Large intestine (tissue), 3 donors: ENCODE measurements at regions not wholly inside any gene's neighbourhood (a gene's known extent, or its start where the extent isn't known, plus 50 kb on each side); places are given as distances from the start of the nearest gene placed in this dataset.

Experiments used
- DNase-seq, 2 donors: peaks; one replicate each; pipeline versions ENCODE4 v3.0.0 to v3.0.0-alpha.2; 2013
- H3K27ac ChIP-seq: one replicate; pipeline ENCODE4 v1.5.1; 2013; ENCODE audit warnings: low read length
- H3K27me3 ChIP-seq: 2 replicates; pipeline ENCODE4 v1.6.1; 2013; ENCODE audit warnings: low read length; ENCODE audit not compliant: control insufficient read depth, insufficient read depth
- H3K36me3 ChIP-seq: 2 replicates; pipeline ENCODE4 v1.6.1; 2013; ENCODE audit warnings: low read length; ENCODE audit not compliant: control insufficient read depth, insufficient read depth
- H3K4me1 ChIP-seq: one replicate; pipeline ENCODE4 v1.6.1; 2013; ENCODE audit warnings: low read length; ENCODE audit not compliant: control insufficient read depth, insufficient read depth
- H3K4me3 ChIP-seq: one replicate; pipeline ENCODE4 v1.5.1; 2013; ENCODE audit warnings: low read length
- H3K9me3 ChIP-seq: one replicate; pipeline ENCODE4 v1.6.1; 2013; ENCODE audit warnings: mild to moderate bottlenecking, low read depth, low read length, moderate library complexity; ENCODE audit not compliant: control insufficient read depth
- WGBS: methylation state at CpG from one replicate; pipeline ENCODE4 v1.1.5; 2013; ENCODE audit warnings: low lambda C conversion rate; ENCODE audit not compliant: insufficient coverage; 5-methylcytosine and 5-hydroxymethylcytosine counted together

GRCh38 chr1:208684192-208684591 lies 440.0 kb upstream of the PLXNA2 start:
- Histone ChIP-seq H3K4me1 (peaks cover 25% of the 10 kb centered on the region), H3K27ac (no peak overlapping the region)
- no CpG with 5 or more reads among the region's 2 CpGs for WGBS

GRCh38 chr1:208686592-208686991 lies 442.4 kb upstream of the PLXNA2 start:
- no peaks in the 10 kb centered on the region for H3K27me3 ChIP-seq

More at GRCh38 chr1:208684192-208684591, 440.0 kb upstream of the PLXNA2 start:
- Histone ChIP-seq H3K27me3 (no peaks in the 10 kb centered on the region), H3K9me3 (no peaks in the 10 kb centered on the region), H3K4me3 (no peak overlapping the region), H3K36me3 (no peaks in the 10 kb centered on the region)
- DNase-seq = no peak

DNA sequence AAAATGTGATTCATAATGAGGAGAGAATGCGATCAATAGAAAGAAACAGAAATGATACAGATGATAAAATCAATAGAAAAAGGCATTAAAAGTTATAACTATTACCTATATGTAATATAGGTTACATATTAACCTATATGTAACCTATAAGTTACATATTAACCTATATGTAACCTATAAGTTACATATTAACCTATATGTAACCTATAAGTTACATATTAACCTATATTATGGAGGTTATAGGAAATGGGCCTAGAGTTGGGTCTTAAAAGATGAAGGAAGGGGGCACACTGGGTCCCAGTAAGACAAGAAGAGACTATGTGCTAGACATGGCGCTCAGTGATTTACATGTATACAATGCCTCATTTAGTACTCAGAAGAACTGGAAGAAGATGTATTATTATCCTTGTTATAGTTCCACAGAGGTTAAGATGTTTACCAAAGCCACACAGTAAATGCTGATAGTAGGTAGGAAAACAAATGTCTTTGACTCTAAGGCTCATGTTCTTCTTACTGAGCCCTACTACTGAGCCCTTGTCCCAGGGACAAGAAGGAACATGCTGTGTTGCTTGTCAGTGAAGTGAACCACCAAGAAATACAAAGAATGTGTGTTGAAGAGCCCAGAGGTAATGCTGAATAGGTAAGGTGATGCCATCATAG lies 444.6 kb upstream of the PLXNA2 start:
- WGBS = 38% methylated on average over 1 of the region's 2 CpGs
- Histone ChIP-seq H3K9me3 (peaks cover 6% of the 10 kb centered on the region), H3K27me3 (no peaks in the 10 kb centered on the region), H3K4me3 (no peak overlapping the region), H3K36me3 (no peaks in the 10 kb centered on the region), H3K27ac (peak overlapping the region; percentile 26), H3K4me1 (peaks cover 27% of the 10 kb centered on the region)
- DNase-seq = peak in 1 of 2 donors; percentile 66

More at GRCh38 chr1:208686592-208686991, 442.4 kb upstream of the PLXNA2 start:
- 86% methylated on average over 1 of the region's 2 CpGs for WGBS
- H3K4me3 ChIP-seq = no peak overlapping the region
- H3K36me3 ChIP-seq = no peaks in the 10 kb centered on the region
- peaks cover 36% of the 10 kb centered on the region for H3K4me1 ChIP-seq
- H3K27ac ChIP-seq = no peak overlapping the region
- no peak for DNase-seq
- no peaks in the 10 kb centered on the region for H3K9me3 ChIP-seq

- Histone ChIP-seq H3K9me3 (peaks cover 6% of the 10 kb centered on the region), H3K4me1 (peaks cover 27% of the 10 kb centered on the region), H3K36me3 (no peaks in the 10 kb centered on the region), H3K27ac (no peak overlapping the region), H3K27me3 (no peaks in the 10 kb centered on the region), H3K4me3 (no peak overlapping the region)
- WGBS = no CpG with 5 or more reads among the region's 3 CpGs
- DNase-seq = peak in 1 of 2 donors; percentile 29
These were observed 446.8 kb upstream of the PLXNA2 start for GRCh38 chr1:208691012-208691411.

GRCh38 chr1:208709981-208710380 lies 465.8 kb upstream of the PLXNA2 start:
- Histone ChIP-seq H3K27me3 (no peaks in the 10 kb centered on the region), H3K36me3 (no peaks in the 10 kb centered on the region), H3K27ac (no peak overlapping the region), H3K9me3 (no peaks in the 10 kb centered on the region), H3K4me3 (no peak overlapping the region), H3K4me1 (peaks cover 3% of the 10 kb centered on the region)
- peak in 1 of 2 donors; percentile 22 for DNase-seq
- WGBS = 63% methylated on average over 2 of the region's 4 CpGs

- Histone ChIP-seq H3K36me3 (no peaks in the 10 kb centered on the region), H3K4me1 (peaks cover 3% of the 10 kb centered on the region), H3K9me3 (no peaks in the 10 kb centered on the region), H3K4me3 (no peak overlapping the region), H3K27ac (peak overlapping the region; percentile 77), H3K27me3 (no peaks in the 10 kb centered on the region)
- peak; percentile 88 to 94 for DNase-seq
- WGBS = no CpG with 5 or more reads among the region's 4 CpGs
These were observed 470.1 kb upstream of the PLXNA2 start for GRCh38 chr1:208714323-208714722.

- H3K4me1 ChIP-seq = peaks cover 3% of the 10 kb centered on the region
- WGBS = 100% methylated on average over 1 of the region's 5 CpGs
- no peaks in the 10 kb centered on the region for H3K36me3 ChIP-seq
- no peak overlapping the region for H3K4me3 ChIP-seq
- no peaks in the 10 kb centered on the region for H3K27me3 ChIP-seq
- no peaks in the 10 kb centered on the region for H3K9me3 ChIP-seq
- H3K27ac ChIP-seq = no peak overlapping the region
- DNase-seq = no peak
These were observed 473.3 kb upstream of the PLXNA2 start for GRCh38 chr1:208717525-208717924.

DNA sequence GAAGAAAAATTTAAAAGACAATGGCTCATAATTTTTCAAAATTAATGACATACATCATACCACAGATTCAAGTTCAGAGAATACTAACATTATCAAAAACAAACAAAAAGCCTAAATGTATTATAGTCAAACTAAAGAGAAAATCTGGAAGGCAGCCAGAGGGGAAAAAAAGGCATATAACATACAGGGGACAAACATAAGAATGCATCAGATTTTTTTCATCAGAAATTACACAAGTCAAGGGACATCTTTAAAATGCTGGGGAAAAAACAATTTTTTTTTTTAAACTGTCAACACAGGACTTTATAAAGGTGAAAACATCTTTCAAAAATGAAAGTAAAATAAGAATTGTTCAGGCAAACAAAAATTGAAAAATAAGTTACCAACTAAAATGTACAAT lies 478.4 kb upstream of the PLXNA2 start:
- H3K4me3 ChIP-seq = no peak overlapping the region
- DNase-seq = no peak
- no peaks in the 10 kb centered on the region for H3K27me3 ChIP-seq
- H3K4me1 ChIP-seq = peaks cover 5% of the 10 kb centered on the region
- no peaks in the 10 kb centered on the region for H3K36me3 ChIP-seq
- peaks cover 4% of the 10 kb centered on the region for H3K9me3 ChIP-seq
- no peak overlapping the region for H3K27ac ChIP-seq

DNA sequence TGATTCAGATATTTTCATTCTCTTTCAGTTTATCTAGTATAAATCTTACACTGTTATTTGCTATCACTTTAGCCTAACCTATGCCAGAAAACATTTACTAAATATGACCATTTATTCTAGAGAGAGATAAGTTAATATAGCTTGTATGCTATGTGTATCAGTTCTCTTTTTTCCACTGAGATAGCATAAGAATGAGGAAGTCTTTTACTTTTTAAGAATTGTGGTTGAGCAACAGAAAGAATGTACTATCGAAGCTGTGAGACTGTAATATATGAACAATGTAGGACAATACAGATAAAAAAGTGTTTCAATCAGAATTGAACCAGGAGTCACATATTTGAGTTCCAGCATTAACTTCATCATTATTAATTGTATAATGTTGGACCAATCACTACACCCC lies 479.9 kb upstream of the PLXNA2 start:
- no peaks in the 10 kb centered on the region for H3K36me3 ChIP-seq
- H3K27me3 ChIP-seq = peaks cover 2% of the 10 kb centered on the region
- peaks cover 5% of the 10 kb centered on the region for H3K4me1 ChIP-seq
- H3K27ac ChIP-seq = no peak overlapping the region
- peak in 1 of 2 donors; percentile 25 for DNase-seq
- peaks cover 4% of the 10 kb centered on the region for H3K9me3 ChIP-seq
- WGBS = 57% methylated on average over 1 of the region's 1 CpG
- H3K4me3 ChIP-seq = no peak overlapping the region

DNA sequence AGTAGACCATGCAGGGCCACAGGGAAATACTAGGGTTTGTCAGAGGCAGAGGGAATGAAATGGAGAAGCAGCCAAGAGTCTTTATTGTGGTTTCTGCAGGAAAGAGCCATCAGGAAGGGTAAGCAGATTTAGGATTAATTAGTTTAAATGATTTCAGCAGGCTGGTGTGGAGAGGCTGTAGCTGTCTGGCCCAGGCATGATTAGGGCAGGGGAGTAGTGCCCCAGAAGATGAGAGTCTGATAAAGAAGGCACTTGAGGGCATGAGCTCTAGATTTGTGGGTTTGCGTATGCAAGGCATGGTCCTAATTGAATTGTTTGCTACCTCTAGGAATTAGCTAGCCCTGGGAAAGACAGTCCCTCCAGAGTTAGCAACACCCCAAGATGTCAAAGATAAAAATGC lies 484.6 kb upstream of the PLXNA2 start:
- Histone ChIP-seq H3K27ac (no peak overlapping the region), H3K4me3 (no peak overlapping the region), H3K36me3 (no peaks in the 10 kb centered on the region), H3K4me1 (peaks cover 3% of the 10 kb centered on the region), H3K27me3 (peaks cover 2% of the 10 kb centered on the region), H3K9me3 (no peaks in the 10 kb centered on the region)
- no CpG with 5 or more reads among the region's 1 CpG for WGBS
- DNase-seq = no peak
